GM12892 (cell line): ENCODE measurements at regions not wholly inside any gene's neighbourhood (a gene's known extent, or its start where the extent isn't known, plus 50 kb on each side); places are given as distances from the start of the nearest gene placed in this dataset.
"Not testable (repeated sequence)": the region's sequence is repeated elsewhere in the genome, so short reads cannot be mapped to it uniquely, and the experiment has no call there.

ENCODE experiments used
- DNase-seq: peaks from one replicate; pipeline ENCODE4 v3.0.0; 2011; ENCODE audit not compliant: insufficient read length
- FAIRE-seq: peaks from 2 replicates; lab custom pipeline; 2011; peaks lifted over from hg19 to GRCh38; lab: Jason Lieb, UNC
- POLR2A ChIP-seq: IDR thresholded peaks from 2 replicates; pipeline ENCODE4 v1.6.1; 2011; ENCODE audit warnings: low read depth, low read length, control low read depth
- POLR2AphosphoS5 ChIP-seq: IDR thresholded peaks from 2 replicates; pipeline ENCODE4 v1.6.1; 2011; ENCODE audit warnings: low read depth, low read length, control low read depth
- TAF1 ChIP-seq: IDR thresholded peaks from 2 replicates; pipeline ENCODE4 v1.6.1; 2011; ENCODE audit warnings: low read depth, mild to moderate bottlenecking, control low read depth, low read length, borderline replicate concordance

- not testable (repeated sequence) for DNase-seq, FAIRE-seq
These were observed 60.5 kb downstream of the AREG start for GRCh38 chr4:74505355-74505978.

DNA sequence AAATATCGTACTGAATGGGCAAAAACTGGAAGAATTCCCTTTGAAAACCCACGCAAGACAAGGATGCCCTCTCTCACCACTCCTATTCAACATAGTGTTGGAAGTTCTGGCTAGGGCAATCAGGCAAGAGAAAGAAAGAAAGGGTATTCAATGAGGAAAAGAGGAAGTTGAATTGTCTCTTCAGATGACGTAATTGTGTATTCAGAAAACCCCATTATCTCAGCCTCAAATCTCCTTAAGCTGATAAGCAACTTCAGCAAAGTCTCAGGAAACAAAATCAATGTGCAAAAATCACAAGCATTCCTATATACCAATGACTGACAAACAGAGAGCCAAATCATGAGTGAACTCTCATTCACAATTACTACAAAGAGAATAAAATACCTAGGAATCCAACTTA lies 64.4 kb downstream of the AREG start:
- FAIRE-seq, DNase-seq: not testable (repeated sequence)

DNA sequence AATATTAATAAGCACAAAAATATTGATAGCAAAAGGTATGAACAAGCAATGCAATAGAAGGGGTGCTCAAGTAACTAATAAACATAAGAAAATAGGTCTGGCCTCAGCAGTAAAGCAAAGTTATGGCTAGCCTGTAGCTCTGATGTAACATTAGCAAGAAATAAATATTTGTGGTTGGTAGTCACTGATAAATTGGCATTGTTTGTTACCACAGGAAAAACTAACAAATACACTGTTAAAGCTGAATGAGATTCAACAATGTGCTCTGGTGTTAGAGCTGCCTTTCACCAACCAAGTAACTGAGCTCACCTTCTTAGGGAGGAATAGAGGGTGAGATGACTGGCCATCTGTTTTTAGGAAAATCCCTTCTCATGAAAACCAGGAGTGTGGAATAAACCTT lies 71.4 kb downstream of the AREG start:
- DNase-seq (no peak), FAIRE-seq (no peak)

GRCh38 chr4:74517996-74518395 lies 73.1 kb downstream of the AREG start:
- TF ChIP-seq TAF1 (no peak), POLR2A (no peak), POLR2AphosphoS5 (no peak)
- DNase-seq (no peak), FAIRE-seq (no peak)

More for the DNA sequence above, 71.4 kb downstream of the AREG start:
- TF ChIP-seq POLR2AphosphoS5 (no peak), POLR2A (no peak), TAF1 (no peak)

DNA sequence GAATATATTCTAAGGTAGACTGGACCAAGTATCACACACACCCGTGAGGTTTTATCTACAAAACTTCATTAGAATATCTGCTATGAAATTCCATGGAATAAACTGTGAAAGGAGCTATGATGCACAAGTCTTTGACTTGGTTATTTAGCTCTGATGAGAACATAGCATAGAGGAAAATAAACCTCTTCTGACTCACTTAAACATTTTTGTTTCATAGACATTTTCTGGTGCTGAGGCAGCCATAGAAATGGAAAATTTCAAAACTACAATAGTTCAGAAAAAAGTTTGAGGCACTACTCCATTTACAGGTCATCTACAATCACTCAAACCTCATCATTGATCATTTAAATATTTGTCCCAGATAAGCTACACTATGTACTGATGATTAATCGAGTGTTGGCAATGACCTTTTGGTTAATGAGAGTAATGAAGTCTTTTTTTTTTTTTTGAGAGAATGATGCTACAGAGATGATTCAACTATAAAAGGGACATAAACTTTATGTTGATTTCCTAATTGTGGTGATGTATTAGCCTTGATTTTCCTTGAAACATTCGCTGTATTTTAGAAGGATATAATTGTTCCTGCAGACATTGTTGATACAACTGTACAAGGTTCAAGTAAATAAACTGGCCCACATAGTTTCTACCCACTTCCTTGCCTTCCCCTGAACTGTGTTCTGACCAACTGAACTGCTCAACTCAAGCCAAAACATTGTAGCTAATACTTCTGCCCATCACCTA lies 77.5 kb downstream of the AREG start:
- no peak for DNase-seq
- no peak for TF ChIP-seq POLR2A
- TF ChIP-seq POLR2AphosphoS5: no peak
- TF ChIP-seq TAF1: no peak
- no peak for FAIRE-seq

- no peak for FAIRE-seq
- DNase-seq: no peak
- no peak for TF ChIP-seq TAF1
- TF ChIP-seq POLR2A: no peak
- TF ChIP-seq POLR2AphosphoS5: no peak
These were observed 78.2 kb downstream of the AREG start for GRCh38 chr4:74523096-74523495.

DNA sequence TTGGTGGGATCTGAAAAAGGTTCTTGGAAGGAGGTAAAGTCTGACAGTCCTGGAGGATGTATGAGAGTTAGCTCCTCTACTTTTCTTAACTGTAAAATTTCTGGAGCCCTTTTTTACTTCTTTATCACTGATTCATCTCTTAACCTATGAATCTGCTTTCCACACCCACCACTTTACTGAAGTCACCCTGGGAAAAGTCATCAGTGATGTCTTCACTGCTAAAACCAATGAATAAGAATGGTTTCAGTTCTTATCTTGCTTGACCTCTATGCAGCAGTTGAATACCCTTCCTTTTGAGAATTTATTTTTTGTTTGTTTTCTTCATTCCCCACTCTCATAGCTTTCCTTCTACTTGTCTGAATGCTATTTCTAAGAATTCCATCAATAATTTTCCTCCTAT lies 80.0 kb downstream of the AREG start:
- DNase-seq (no peak), FAIRE-seq (no peak)
- TF ChIP-seq TAF1 (no peak), POLR2A (no peak), POLR2AphosphoS5 (no peak)

GRCh38 chr4:74527049-74527448 lies 82.1 kb downstream of the AREG start:
- DNase-seq (no peak), FAIRE-seq (no peak)
- no peak for TF ChIP-seq TAF1
- no peak for TF ChIP-seq POLR2AphosphoS5
- no peak for TF ChIP-seq POLR2A

DNA sequence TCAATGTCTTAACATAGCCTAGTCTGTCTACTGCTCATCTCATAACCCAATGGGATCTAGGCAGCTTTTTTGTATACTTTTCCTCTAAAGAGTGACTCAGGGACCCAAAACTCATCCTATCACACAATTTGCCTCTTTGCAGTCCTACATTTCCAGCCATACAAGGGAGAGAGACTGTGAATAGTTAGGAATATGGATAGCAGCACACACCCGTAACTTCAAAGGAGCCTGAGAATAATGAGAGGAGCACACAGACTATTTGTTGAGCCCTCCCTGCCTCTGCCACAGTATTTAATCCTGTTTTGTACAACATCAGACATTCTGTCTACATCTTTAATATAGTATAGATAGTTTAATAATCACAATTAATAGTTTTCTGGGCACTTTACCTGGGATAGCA lies 83.2 kb downstream of the AREG start:
- TF ChIP-seq POLR2A: no peak
- TF ChIP-seq TAF1: no peak
- no peak for TF ChIP-seq POLR2AphosphoS5
- DNase-seq (no peak), FAIRE-seq (no peak)

DNA sequence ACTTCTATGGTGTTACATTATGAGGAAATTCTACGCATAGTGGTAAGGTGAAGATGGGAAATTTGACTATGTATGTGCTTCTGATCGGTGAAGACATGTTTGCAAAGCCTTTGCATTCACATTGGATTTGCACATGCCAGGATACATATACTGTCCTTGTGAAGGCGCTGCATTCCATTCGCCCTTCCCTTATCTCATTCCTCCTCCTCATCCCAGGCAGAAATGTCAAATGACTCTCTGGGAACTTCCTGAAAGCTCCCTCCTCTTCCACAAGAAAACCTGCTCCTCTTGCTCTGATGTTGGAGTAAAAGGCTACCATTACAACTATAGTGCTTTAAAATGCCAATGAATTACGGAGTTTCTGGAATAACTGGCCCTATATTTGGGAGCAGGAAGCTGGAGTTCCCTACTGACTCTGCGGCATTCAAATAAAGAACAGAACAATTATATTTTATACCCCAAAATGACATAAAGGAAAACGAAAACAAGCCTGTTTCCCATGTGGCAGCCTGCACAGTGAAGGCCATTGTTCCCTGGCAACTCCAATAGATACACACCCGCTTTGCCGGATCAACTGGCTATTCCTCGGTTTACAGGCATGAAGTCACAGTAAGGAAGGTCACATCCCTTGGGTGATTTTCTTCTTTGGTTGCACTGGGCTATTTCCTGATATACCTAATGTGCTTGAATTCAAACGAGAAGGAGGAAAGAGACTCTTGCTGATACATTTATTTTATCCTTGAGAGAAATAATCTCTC lies 84.5 kb downstream of the AREG start:
- DNase-seq (no peak), FAIRE-seq (no peak)
- TF ChIP-seq POLR2A (no peak), TAF1 (no peak), POLR2AphosphoS5 (no peak)

- DNase-seq (no peak), FAIRE-seq (peak; percentile 79)
- TF ChIP-seq POLR2AphosphoS5 (no peak), POLR2A (no peak), TAF1 (no peak)
These were observed 87.2 kb downstream of the AREG start for GRCh38 chr4:74531963-74532794.

DNA sequence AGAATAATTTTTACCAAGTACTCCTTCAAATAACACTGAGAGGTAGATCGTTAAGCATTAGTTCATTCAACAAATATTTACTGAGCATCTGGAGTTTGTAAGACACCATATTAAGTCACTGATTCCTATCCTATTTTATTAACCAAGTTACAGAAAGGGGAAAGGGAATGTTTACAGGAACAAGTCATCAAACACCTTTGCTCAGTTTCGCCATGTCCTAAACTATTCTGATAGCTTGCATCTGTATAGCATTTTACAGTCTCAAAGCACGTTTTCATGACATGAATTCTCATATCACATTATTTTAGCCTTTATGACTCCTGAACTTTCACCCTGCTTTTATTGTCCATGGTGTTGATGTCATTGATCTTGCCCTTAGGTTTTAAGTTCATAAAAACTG lies 89.2 kb downstream of the AREG start:
- TF ChIP-seq TAF1 (no peak), POLR2A (no peak), POLR2AphosphoS5 (no peak)
- FAIRE-seq (no peak), DNase-seq (no peak)
